ENCODE measurements at regions not wholly inside any gene's neighbourhood (a gene's known extent, or its start where the extent isn't known, plus 50 kb on each side); places are given as distances from the start of the nearest gene placed in this dataset.

DNA sequence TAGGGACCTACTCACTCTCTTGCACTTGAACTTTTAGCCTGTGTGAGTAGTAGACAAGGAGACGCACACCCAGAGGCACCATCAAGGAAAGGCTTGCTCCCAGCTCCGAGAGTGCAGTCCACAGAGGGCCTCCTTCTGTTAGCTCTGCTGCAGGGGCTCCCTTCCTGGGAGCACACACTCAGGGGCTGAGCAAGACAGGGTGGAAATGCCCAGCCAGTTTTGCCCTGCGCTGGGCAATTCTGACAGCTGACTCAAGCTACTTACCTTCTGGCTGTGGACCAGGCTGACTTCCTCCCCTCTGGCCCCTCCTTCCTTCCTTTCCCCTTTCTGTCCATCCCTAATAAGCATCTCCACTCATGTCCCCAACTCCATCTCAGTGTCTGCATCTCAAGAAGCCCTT lies 449.1 kb downstream of the PTPRU start:
- no peak for ATAC-seq
- TF ChIP-seq ZNF70 (CRISPR knock-in tag; IDR thresholded peaks at IDR 0.05) (no peak), ARNTL (CRISPR knock-in tag; IDR thresholded peaks at IDR 0.05; ENCODE audit: borderline replicate concordance, low read depth) (no peak), GLIS3 (CRISPR knock-in tag; IDR thresholded peaks at IDR 0.05) (no peak), SNAI2 (CRISPR knock-in tag; IDR thresholded peaks at IDR 0.05) (no peak), PPARA (CRISPR knock-in tag; IDR thresholded peaks at IDR 0.05; ENCODE audit: borderline replicate concordance) (no peak), ZC3H10 (CRISPR knock-in tag; IDR thresholded peaks at IDR 0.05) (no peak), TCF4 (CRISPR knock-in tag; IDR thresholded peaks at IDR 0.05; ENCODE audit: borderline replicate concordance) (no peak), BACH2 (CRISPR knock-in tag; IDR thresholded peaks at IDR 0.05; ENCODE audit: borderline replicate concordance) (no peak), ZFP30 (CRISPR knock-in tag; IDR thresholded peaks at IDR 0.05) (no peak), TOX (CRISPR knock-in tag; IDR thresholded peaks at IDR 0.05; ENCODE audit: borderline replicate concordance) (no peak), ZNF8 (CRISPR knock-in tag; IDR thresholded peaks at IDR 0.05) (no peak), RARB (CRISPR knock-in tag; IDR thresholded peaks at IDR 0.05) (no peak), OSR1 (CRISPR knock-in tag; IDR thresholded peaks at IDR 0.05) (no peak), ZFP3 (CRISPR knock-in tag; IDR thresholded peaks at IDR 0.05) (no peak), ESRRG (CRISPR knock-in tag; IDR thresholded peaks at IDR 0.05) (no peak)
- TF ChIP-seq, protein P1, sequence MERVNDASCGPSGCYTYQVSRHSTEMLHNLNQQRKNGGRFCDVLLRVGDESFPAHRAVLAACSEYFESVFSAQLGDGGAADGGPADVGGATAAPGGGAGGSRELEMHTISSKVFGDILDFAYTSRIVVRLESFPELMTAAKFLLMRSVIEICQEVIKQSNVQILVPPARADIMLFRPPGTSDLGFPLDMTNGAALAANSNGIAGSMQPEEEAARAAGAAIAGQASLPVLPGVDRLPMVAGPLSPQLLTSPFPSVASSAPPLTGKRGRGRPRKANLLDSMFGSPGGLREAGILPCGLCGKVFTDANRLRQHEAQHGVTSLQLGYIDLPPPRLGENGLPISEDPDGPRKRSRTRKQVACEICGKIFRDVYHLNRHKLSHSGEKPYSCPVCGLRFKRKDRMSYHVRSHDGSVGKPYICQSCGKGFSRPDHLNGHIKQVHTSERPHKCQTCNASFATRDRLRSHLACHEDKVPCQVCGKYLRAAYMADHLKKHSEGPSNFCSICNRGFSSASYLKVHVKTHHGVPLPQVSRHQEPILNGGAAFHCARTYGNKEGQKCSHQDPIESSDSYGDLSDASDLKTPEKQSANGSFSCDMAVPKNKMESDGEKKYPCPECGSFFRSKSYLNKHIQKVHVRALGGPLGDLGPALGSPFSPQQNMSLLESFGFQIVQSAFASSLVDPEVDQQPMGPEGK (CRISPR knock-in tag; IDR thresholded peaks at IDR 0.05; ENCODE audit: borderline replicate concordance): no peak
- TF ChIP-seq, protein P2, sequence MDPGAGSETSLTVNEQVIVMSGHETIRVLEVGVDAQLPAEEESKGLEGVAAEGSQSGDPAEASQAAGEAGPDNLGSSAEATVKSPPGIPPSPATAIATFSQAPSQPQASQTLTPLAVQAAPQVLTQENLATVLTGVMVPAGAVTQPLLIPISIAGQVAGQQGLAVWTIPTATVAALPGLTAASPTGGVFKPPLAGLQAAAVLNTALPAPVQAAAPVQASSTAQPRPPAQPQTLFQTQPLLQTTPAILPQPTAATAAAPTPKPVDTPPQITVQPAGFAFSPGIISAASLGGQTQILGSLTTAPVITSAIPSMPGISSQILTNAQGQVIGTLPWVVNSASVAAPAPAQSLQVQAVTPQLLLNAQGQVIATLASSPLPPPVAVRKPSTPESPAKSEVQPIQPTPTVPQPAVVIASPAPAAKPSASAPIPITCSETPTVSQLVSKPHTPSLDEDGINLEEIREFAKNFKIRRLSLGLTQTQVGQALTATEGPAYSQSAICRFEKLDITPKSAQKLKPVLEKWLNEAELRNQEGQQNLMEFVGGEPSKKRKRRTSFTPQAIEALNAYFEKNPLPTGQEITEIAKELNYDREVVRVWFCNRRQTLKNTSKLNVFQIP (CRISPR knock-in tag; IDR thresholded peaks at IDR 0.05; ENCODE audit: borderline replicate concordance, low read depth): no peak
- TF ChIP-seq, protein P3, sequence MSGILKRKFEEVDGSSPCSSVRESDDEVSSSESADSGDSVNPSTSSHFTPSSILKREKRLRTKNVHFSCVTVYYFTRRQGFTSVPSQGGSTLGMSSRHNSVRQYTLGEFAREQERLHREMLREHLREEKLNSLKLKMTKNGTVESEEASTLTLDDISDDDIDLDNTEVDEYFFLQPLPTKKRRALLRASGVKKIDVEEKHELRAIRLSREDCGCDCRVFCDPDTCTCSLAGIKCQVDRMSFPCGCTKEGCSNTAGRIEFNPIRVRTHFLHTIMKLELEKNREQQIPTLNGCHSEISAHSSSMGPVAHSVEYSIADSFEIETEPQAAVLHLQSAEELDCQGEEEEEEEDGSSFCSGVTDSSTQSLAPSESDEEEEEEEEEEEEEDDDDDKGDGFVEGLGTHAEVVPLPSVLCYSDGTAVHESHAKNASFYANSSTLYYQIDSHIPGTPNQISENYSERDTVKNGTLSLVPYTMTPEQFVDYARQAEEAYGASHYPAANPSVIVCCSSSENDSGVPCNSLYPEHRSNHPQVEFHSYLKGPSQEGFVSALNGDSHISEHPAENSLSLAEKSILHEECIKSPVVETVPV (CRISPR knock-in tag; IDR thresholded peaks at IDR 0.05): no peak

DNA sequence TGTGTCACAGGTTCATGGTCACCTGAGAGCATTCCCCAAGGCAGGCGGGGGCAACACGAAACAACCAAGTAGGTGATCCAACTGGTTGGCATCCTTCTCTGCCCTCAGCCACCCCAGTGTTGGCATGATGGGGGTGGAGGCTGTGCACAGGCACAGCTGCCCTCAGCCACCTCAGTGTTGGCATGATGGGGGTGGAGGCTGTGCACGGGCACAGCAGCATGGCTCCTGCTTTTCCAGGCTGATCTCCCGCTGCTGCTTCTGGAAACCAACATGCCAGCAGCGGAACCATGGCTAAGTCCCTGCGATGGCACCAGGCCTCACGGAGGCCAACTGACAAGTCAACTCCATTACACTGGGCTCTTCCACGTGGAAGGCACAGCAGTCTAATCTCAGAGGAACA lies 447.8 kb downstream of the PTPRU start:
- ATAC-seq: no peak
- TF ChIP-seq ZNF565 (CRISPR knock-in tag; conservative IDR thresholded peaks at IDR 0.05; ENCODE audit: low read depth) (no peak), SNAI2 (CRISPR knock-in tag; IDR thresholded peaks at IDR 0.05) (no peak), CSDC2 (CRISPR knock-in tag; IDR thresholded peaks at IDR 0.05) (no peak), RARB (CRISPR knock-in tag; IDR thresholded peaks at IDR 0.05) (no peak), ZC3H10 (CRISPR knock-in tag; IDR thresholded peaks at IDR 0.05) (no peak), BACH2 (CRISPR knock-in tag; IDR thresholded peaks at IDR 0.05; ENCODE audit: borderline replicate concordance) (no peak), PPARA (CRISPR knock-in tag; IDR thresholded peaks at IDR 0.05; ENCODE audit: borderline replicate concordance) (no peak), ISL1 (CRISPR knock-in tag; IDR thresholded peaks at IDR 0.05) (no peak), OSR1 (CRISPR knock-in tag; IDR thresholded peaks at IDR 0.05) (no peak), ZNF70 (CRISPR knock-in tag; IDR thresholded peaks at IDR 0.05) (no peak), ZFP3 (CRISPR knock-in tag; IDR thresholded peaks at IDR 0.05) (no peak), TOX (CRISPR knock-in tag; IDR thresholded peaks at IDR 0.05; ENCODE audit: borderline replicate concordance) (no peak), TCF4 (CRISPR knock-in tag; IDR thresholded peaks at IDR 0.05; ENCODE audit: borderline replicate concordance) (no peak), ESRRG (CRISPR knock-in tag; IDR thresholded peaks at IDR 0.05) (no peak)
- TF ChIP-seq, protein P2 (CRISPR knock-in tag; IDR thresholded peaks at IDR 0.05; ENCODE audit: borderline replicate concordance, low read depth): no peak
- TF ChIP-seq, protein P4, sequence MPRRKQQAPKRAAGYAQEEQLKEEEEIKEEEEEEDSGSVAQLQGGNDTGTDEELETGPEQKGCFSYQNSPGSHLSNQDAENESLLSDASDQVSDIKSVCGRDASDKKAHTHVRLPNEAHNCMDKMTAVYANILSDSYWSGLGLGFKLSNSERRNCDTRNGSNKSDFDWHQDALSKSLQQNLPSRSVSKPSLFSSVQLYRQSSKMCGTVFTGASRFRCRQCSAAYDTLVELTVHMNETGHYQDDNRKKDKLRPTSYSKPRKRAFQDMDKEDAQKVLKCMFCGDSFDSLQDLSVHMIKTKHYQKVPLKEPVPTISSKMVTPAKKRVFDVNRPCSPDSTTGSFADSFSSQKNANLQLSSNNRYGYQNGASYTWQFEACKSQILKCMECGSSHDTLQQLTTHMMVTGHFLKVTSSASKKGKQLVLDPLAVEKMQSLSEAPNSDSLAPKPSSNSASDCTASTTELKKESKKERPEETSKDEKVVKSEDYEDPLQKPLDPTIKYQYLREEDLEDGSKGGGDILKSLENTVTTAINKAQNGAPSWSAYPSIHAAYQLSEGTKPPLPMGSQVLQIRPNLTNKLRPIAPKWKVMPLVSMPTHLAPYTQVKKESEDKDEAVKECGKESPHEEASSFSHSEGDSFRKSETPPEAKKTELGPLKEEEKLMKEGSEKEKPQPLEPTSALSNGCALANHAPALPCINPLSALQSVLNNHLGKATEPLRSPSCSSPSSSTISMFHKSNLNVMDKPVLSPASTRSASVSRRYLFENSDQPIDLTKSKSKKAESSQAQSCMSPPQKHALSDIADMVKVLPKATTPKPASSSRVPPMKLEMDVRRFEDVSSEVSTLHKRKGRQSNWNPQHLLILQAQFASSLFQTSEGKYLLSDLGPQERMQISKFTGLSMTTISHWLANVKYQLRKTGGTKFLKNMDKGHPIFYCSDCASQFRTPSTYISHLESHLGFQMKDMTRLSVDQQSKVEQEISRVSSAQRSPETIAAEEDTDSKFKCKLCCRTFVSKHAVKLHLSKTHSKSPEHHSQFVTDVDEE (CRISPR knock-in tag; IDR thresholded peaks at IDR 0.05): no peak
- TF ChIP-seq, protein P1 (CRISPR knock-in tag; IDR thresholded peaks at IDR 0.05; ENCODE audit: borderline replicate concordance): no peak
- TF ChIP-seq, protein P3 (CRISPR knock-in tag; IDR thresholded peaks at IDR 0.05): no peak
- TF ChIP-seq, protein P5, sequence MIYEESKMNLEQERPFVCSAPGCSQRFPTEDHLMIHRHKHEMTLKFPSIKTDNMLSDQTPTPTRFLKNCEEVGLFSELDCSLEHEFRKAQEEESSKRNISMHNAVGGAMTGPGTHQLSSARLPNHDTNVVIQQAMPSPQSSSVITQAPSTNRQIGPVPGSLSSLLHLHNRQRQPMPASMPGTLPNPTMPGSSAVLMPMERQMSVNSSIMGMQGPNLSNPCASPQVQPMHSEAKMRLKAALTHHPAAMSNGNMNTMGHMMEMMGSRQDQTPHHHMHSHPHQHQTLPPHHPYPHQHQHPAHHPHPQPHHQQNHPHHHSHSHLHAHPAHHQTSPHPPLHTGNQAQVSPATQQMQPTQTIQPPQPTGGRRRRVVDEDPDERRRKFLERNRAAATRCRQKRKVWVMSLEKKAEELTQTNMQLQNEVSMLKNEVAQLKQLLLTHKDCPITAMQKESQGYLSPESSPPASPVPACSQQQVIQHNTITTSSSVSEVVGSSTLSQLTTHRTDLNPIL (CRISPR knock-in tag; IDR thresholded peaks at IDR 0.05; ENCODE audit: low read depth): no peak
